ENCODE measurements at regions not wholly inside any gene's neighbourhood (a gene's known extent, or its start where the extent isn't known, plus 50 kb on each side); places are given as distances from the start of the nearest gene placed in this dataset.

- no peak for TF ChIP-seq CTCF (IDR thresholded peaks at IDR 0.05 in 8 of 11, conservative IDR thresholded peaks at IDR 0.05 in 3 of 11)
- TF ChIP-seq POLR2A (IDR thresholded peaks at IDR 0.05) = no peak
- no peak for TF ChIP-seq POLR2AphosphoS5 (IDR thresholded peaks at IDR 0.05)
Observed at GRCh38 chr12:87054226-87054625, 798.0 kb upstream of the MGAT4C start.
